ENCODE measurements at regions not wholly inside any gene's neighbourhood (a gene's known extent, or its start where the extent isn't known, plus 50 kb on each side); places are given as distances from the start of the nearest gene placed in this dataset.

DNA sequence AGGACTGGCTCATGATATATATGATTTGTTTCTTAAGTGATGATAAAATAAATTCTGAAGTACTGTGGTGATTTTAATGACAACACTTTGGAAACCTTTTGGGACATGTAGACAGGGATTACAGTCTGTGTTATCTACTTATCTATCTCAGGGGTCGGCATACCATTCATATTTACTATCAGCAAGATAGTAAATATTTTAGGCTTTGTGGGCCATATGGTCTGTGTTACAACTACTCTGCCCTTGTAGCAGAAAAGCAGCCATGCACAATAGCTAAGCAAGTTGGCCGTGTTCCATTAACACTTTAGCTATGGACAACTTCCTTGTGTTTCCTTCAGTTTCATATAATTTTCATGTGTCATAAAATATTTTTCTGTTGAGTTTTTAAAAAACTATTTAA, 97.8 kb upstream of the PRPS1L1 start:
- Histone ChIP-seq H3K9me3 (ENCODE audit: control insufficient read depth, insufficient read depth, low read depth, low read length) (no peaks in the 10 kb centered on the region), H3K4me1 (ENCODE audit: control insufficient read depth, insufficient read depth, low read length) (peaks cover 4% of the 10 kb centered on the region), H3K36me3 (ENCODE audit: control insufficient read depth in 2 of 2, insufficient read depth in 1 of 2, low read length in 2 of 2) (no peaks in the 10 kb centered on the region), H3K27ac (ENCODE audit: extremely low read depth, low read depth, low read length) (no peak overlapping the region), H3K4me3 (ENCODE audit: low read depth, low read length) (no peak overlapping the region)
- ChIA-PET CTCF (interaction anchor here (0.7 kb wide), 1 partner anchor 15 kb away, joined by 3 read pairs; no protein-coding TSS in a partner anchor), POLR2A (no interaction called here)
- TF ChIP-seq SP3 (tag by site-specific recombination; IDR thresholded peaks at IDR 0.05) (no peak), ZNF639 (tag by site-specific recombination; IDR thresholded peaks at IDR 0.05) (no peak), HOXC10 (CRISPR knock-in tag; IDR thresholded peaks at IDR 0.05) (no peak), ZNF121 (tag by site-specific recombination; IDR thresholded peaks at IDR 0.05) (no peak), ZNF324 (tag by site-specific recombination; IDR thresholded peaks at IDR 0.05) (no peak), ZNF473 (tag by site-specific recombination; IDR thresholded peaks at IDR 0.05) (no peak), ZSCAN16 (tag by site-specific recombination; IDR thresholded peaks at IDR 0.05) (no peak), TCF7L2 (IDR thresholded peaks at IDR 0.05; ENCODE audit: borderline replicate concordance, low read depth, low read length) (no peak), ZNF548 (tag by site-specific recombination; IDR thresholded peaks at IDR 0.05) (no peak), ZNF37A (tag by site-specific recombination; IDR thresholded peaks at IDR 0.05) (no peak), ZNF214 (tag by site-specific recombination; IDR thresholded peaks at IDR 0.05; ENCODE audit: borderline replicate concordance) (no peak), ZNF544 (tag by site-specific recombination; IDR thresholded peaks at IDR 0.05) (no peak), ZNF292 (tag by site-specific recombination; IDR thresholded peaks at IDR 0.05; ENCODE audit: borderline replicate concordance, low read depth) (no peak), ZBTB17 (tag by site-specific recombination; IDR thresholded peaks at IDR 0.05) (no peak), ZNF433 (tag by site-specific recombination; IDR thresholded peaks at IDR 0.05; ENCODE audit: low read depth) (no peak), ZNF266 (tag by site-specific recombination; IDR thresholded peaks at IDR 0.05; ENCODE audit: low read depth) (no peak), ZNF664 (tag by site-specific recombination; IDR thresholded peaks at IDR 0.05) (no peak), ZSCAN4 (tag by site-specific recombination; IDR thresholded peaks at IDR 0.05) (no peak), OVOL3 (tag by site-specific recombination; IDR thresholded peaks at IDR 0.05) (no peak)
- TF ChIP-seq, protein P1, sequence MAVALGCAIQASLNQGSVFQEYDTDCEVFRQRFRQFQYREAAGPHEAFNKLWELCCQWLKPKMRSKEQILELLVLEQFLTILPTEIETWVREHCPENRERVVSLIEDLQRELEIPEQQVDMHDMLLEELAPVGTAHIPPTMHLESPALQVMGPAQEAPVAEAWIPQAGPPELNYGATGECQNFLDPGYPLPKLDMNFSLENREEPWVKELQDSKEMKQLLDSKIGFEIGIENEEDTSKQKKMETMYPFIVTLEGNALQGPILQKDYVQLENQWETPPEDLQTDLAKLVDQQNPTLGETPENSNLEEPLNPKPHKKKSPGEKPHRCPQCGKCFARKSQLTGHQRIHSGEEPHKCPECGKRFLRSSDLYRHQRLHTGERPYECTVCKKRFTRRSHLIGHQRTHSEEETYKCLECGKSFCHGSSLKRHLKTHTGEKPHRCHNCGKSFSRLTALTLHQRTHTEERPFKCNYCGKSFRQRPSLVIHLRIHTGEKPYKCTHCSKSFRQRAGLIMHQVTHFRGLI (tag by site-specific recombination; IDR thresholded peaks at IDR 0.05) = no peak

- peaks cover 4% of the 10 kb centered on the region for H3K4me1 ChIP-seq (ENCODE audit: control insufficient read depth, insufficient read depth, low read length)
- no peaks in the 10 kb centered on the region for H3K9me3 ChIP-seq (ENCODE audit: control insufficient read depth, insufficient read depth, low read depth, low read length)
- H3K36me3 ChIP-seq (ENCODE audit: control insufficient read depth in 2 of 2, insufficient read depth in 1 of 2, low read length in 2 of 2) = no peaks in the 10 kb centered on the region
- CTCF ChIA-PET = interaction anchor here (0.6 kb wide), 1 partner anchor 341 kb away, joined by 4 read pairs; no protein-coding TSS in a partner anchor
- no peak overlapping the region for H3K4me3 ChIP-seq (ENCODE audit: low read depth, low read length)
- H3K27ac ChIP-seq (ENCODE audit: extremely low read depth, low read depth, low read length) = no peak overlapping the region
- POLR2A ChIA-PET = no interaction called here
- TF ChIP-seq ZNF175 (tag by site-specific recombination; IDR thresholded peaks at IDR 0.05) = no peak
- TF ChIP-seq ZNF529 (tag by site-specific recombination; IDR thresholded peaks at IDR 0.05; ENCODE audit: insufficient replicate concordance) = no peak
- no peak for TF ChIP-seq ZNF76 (tag by site-specific recombination; IDR thresholded peaks at IDR 0.05; ENCODE audit: borderline replicate concordance, low read depth)
- TF ChIP-seq TSHZ1 (tag by site-specific recombination; IDR thresholded peaks at IDR 0.05; ENCODE audit: borderline replicate concordance) = no peak
- TF ChIP-seq ZNF423 (tag by site-specific recombination; IDR thresholded peaks at IDR 0.05) = no peak
- TF ChIP-seq MYNN (tag by site-specific recombination; IDR thresholded peaks at IDR 0.05; ENCODE audit: borderline replicate concordance) = no peak
- TF ChIP-seq MEIS1 (CRISPR knock-in tag; IDR thresholded peaks at IDR 0.05; ENCODE audit: borderline replicate concordance) = no peak
- TF ChIP-seq ZBTB6 (tag by site-specific recombination; IDR thresholded peaks at IDR 0.05) = no peak
- no peak for TF ChIP-seq SP2 (tag by site-specific recombination; IDR thresholded peaks at IDR 0.05)
- peak; percentile 36; the same call in 1 of the 2 replicates for TF ChIP-seq TCF7L2 (IDR thresholded peaks at IDR 0.05; ENCODE audit: borderline replicate concordance, low read depth, low read length)
These were observed 98.6 kb upstream of the PRPS1L1 start for GRCh38 chr7:18126281-18126680.
